ENCODE measurements at regions not wholly inside any gene's neighbourhood (a gene's known extent, or its start where the extent isn't known, plus 50 kb on each side); places are given as distances from the start of the nearest gene placed in this dataset.

GRCh38 chr4:41431276-41431675 is 106.7 kb upstream of the LIMCH1 start (continued):
- TF ChIP-seq, protein P1, sequence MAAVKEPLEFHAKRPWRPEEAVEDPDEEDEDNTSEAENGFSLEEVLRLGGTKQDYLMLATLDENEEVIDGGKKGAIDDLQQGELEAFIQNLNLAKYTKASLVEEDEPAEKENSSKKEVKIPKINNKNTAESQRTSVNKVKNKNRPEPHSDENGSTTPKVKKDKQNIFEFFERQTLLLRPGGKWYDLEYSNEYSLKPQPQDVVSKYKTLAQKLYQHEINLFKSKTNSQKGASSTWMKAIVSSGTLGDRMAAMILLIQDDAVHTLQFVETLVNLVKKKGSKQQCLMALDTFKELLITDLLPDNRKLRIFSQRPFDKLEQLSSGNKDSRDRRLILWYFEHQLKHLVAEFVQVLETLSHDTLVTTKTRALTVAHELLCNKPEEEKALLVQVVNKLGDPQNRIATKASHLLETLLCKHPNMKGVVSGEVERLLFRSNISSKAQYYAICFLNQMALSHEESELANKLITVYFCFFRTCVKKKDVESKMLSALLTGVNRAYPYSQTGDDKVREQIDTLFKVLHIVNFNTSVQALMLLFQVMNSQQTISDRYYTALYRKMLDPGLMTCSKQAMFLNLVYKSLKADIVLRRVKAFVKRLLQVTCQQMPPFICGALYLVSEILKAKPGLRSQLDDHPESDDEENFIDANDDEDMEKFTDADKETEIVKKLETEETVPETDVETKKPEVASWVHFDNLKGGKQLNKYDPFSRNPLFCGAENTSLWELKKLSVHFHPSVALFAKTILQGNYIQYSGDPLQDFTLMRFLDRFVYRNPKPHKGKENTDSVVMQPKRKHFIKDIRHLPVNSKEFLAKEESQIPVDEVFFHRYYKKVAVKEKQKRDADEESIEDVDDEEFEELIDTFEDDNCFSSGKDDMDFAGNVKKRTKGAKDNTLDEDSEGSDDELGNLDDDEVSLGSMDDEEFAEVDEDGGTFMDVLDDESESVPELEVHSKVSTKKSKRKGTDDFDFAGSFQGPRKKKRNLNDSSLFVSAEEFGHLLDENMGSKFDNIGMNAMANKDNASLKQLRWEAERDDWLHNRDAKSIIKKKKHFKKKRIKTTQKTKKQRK (IDR thresholded peaks at IDR 0.05; ENCODE audit: low read depth, low read length): no peak
- no peak for TF ChIP-seq BCL3 (IDR thresholded peaks at IDR 0.05; ENCODE audit: borderline replicate concordance, insufficient read depth, low read depth, low read length, poor library complexity, severe bottlenecking)
- TF ChIP-seq MEF2B (IDR thresholded peaks at IDR 0.05; ENCODE audit: partially characterized antibody, poor library complexity, severe bottlenecking): no peak
- TF ChIP-seq LARP7 (IDR thresholded peaks at IDR 0.05): no peak
- no peak for TF ChIP-seq STAT1 (conservative IDR thresholded peaks at IDR 0.05)
- TF ChIP-seq SP1 (IDR thresholded peaks at IDR 0.05; ENCODE audit: low read depth, low read length): no peak

- Histone ChIP-seq H4K20me1 (ENCODE audit: control insufficient read depth, insufficient read depth) (no peaks in the 10 kb centered on the region), H3K79me2 (ENCODE audit: control insufficient read depth, insufficient read depth, low read length) (no peaks in the 10 kb centered on the region), H3K9me3 (replicated peaks; ENCODE audit: control insufficient read depth, insufficient read depth, low read length) (no peaks in the 10 kb centered on the region), H2AFZ (ENCODE audit: control insufficient read depth, low read depth, low read length) (no peak overlapping the region), H3K4me3 (no peak overlapping the region), H3K9ac (ENCODE audit: control insufficient read depth, insufficient read depth, low read length) (no peak overlapping the region), H3K4me1 (ENCODE audit: control insufficient read depth, insufficient read depth, low read length) (no peaks in the 10 kb centered on the region), H3K27me3 (replicated peaks in 1 of 2; ENCODE audit: control insufficient read depth in 2 of 2, insufficient read depth in 2 of 2, low read length in 1 of 2) (no peaks in the 10 kb centered on the region; a peak in 1 of 4 replicates), H3K27ac (ENCODE audit: control insufficient read depth, insufficient read depth) (no peak overlapping the region), H3K4me2 (ENCODE audit: control insufficient read depth, insufficient read depth) (no peak overlapping the region), H3K36me3 (ENCODE audit: control insufficient read depth in 2 of 2, insufficient read depth in 2 of 2, low read length in 1 of 2) (no peaks in the 10 kb centered on the region)
- RAD21 ChIA-PET (ENCODE audit: unreplicated experiment): no interaction called here
- intact Hi-C loops (cut with micrococcal nuclease; ENCODE audit: unreplicated experiment) (no loop called here), in situ Hi-C loops (cut with MboI) (no loop called here)
- no TSS peak for BruUV-seq (replicated peaks)
- 52% methylated on average over 2 of the region's 2 CpGs for WGBS (ENCODE audit: insufficient coverage, insufficient replicate concordance, low lambda C conversion rate, missing lambda C conversion rate)
- SMC1A ChIA-PET (ENCODE audit: uncharacterized antibody, unreplicated experiment): no interaction called here
- ATAC-seq (no peak), FAIRE-seq (no peak), DNase-seq (ENCODE audit: low read depth, low spot score) (no peak)
- POLR2A ChIA-PET: no interaction called here
- CTCF ChIA-PET: no interaction called here
- TF ChIP-seq DPF2 (IDR thresholded peaks at IDR 0.05) (no peak), CHD2 (IDR thresholded peaks at IDR 0.05; ENCODE audit: borderline replicate concordance, low read depth, low read length) (no peak), BACH1 (IDR thresholded peaks at IDR 0.05; ENCODE audit: borderline replicate concordance) (no peak), ZNF384 (IDR thresholded peaks at IDR 0.05; ENCODE audit: borderline replicate concordance, low read depth, low read length) (no peak), RAD21 (IDR thresholded peaks at IDR 0.05; ENCODE audit: insufficient read depth, low read depth, low read length) (no peak), POLR2AphosphoS2 (IDR thresholded peaks at IDR 0.05; ENCODE audit: low read depth, low read length) (no peak), ZZZ3 (IDR thresholded peaks at IDR 0.05; ENCODE audit: control insufficient read depth, insufficient read length, low read depth) (no peak), RELA (IDR thresholded peaks at IDR 0.05; ENCODE audit: borderline replicate concordance, partially characterized antibody) (no peak), YBX1 (IDR thresholded peaks at IDR 0.05) (no peak), KAT2A (conservative IDR thresholded peaks at IDR 0.05; ENCODE audit: control insufficient read depth, low read depth, low read length) (no peak)
- TF ChIP-seq, protein P2, sequence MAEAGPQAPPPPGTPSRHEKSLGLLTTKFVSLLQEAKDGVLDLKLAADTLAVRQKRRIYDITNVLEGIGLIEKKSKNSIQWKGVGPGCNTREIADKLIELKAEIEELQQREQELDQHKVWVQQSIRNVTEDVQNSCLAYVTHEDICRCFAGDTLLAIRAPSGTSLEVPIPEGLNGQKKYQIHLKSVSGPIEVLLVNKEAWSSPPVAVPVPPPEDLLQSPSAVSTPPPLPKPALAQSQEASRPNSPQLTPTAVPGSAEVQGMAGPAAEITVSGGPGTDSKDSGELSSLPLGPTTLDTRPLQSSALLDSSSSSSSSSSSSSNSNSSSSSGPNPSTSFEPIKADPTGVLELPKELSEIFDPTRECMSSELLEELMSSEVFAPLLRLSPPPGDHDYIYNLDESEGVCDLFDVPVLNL (IDR thresholded peaks at IDR 0.05; ENCODE audit: low read depth, low read length): no peak
- TF ChIP-seq, protein P3, sequence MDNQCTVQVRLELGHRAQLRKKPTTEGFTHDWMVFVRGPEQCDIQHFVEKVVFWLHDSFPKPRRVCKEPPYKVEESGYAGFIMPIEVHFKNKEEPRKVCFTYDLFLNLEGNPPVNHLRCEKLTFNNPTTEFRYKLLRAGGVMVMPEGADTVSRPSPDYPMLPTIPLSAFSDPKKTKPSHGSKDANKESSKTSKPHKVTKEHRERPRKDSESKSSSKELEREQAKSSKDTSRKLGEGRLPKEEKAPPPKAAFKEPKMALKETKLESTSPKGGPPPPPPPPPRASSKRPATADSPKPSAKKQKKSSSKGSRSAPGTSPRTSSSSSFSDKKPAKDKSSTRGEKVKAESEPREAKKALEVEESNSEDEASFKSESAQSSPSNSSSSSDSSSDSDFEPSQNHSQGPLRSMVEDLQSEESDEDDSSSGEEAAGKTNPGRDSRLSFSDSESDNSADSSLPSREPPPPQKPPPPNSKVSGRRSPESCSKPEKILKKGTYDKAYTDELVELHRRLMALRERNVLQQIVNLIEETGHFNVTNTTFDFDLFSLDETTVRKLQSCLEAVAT (IDR thresholded peaks at IDR 0.05): no peak
These were observed 105.7 kb upstream of the LIMCH1 start for GRCh38 chr4:41432219-41432618.
